NCI-H2107 (cell line): ENCODE measurements at regions not wholly inside any gene's neighbourhood (a gene's known extent, or its start where the extent isn't known, plus 50 kb on each side); places are given as distances from the start of the nearest gene placed in this dataset.

Source experiments
- DNase-seq: peaks from one replicate; lab custom pipeline; 2025; lab: John Stamatoyannopoulos, UW

DNA sequence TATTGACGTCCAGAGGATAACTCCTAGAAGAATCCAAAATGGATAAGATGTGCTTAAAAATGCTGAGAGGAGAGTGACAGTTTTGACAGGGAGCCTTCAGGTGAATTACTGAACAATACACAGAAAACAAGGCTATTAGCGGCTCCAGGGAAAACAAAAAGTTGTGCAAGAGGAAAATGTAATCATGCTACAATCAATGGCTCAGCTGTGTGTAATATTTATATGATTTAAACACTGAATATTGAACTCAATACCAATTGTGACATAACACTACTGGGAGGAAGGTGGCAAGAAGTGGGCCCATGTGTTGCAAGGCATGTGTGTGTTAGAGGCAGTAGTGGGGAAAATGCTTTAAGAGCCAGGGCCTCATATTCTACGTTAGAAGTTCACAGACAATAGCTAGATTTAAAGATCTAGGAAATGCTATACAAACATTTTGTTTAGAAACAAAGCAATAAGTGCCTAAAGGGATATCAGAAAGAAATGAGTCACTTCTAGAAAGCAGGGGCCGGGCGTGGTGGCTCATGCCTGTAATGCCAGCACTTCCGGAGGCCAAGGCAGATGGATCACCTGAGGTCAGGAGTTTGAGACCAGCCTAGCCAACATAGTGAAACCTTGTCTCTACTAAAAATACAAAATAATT lies 253.2 kb upstream of the IRX5 start:
- DNase-seq = no peak

- no peak for DNase-seq
These were observed 257.4 kb upstream of the IRX5 start for GRCh38 chr16:54673313-54673712.

DNA sequence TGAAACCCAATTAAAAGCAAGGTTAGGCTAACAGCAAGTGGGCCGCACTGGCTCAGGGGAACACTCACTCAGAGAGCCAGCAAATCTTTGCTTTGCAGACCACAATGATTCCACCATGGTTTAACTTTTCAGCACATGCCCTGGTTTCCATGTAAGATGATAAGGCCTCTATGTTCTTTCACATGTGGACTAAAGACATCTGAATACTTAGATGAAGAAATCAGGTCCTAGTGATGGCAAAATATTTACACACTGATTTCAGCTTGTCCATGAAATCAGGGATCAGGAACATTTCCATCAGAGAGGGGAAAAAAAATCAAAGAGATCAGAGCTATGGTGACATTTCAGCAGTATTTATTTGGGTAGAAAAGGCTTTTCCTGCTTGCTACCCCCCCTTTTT lies 258.2 kb upstream of the IRX5 start:
- DNase-seq = no peak

DNA sequence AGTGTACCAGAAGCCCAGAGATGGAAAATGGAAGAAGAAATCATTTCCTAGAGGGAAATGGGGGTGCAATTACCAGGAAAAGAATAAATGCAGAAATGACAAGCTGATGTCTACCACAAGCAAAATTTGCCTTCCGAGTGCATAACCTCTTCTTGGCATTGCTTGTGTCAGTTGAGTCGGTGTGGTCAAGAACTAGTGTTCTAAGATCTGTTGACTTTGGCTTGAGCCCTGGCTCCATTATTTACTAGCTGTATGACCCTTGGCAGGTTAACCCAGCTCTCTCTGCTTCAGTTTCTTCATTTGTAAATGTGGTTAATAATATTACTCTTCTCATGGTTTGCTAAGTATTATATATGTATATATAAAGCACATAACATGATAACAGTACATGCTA lies 273.0 kb upstream of the IRX5 start:
- DNase-seq = no peak

GRCh38 chr16:54657058-54657708 lies 273.5 kb upstream of the IRX5 start:
- DNase-seq = no peak

DNA sequence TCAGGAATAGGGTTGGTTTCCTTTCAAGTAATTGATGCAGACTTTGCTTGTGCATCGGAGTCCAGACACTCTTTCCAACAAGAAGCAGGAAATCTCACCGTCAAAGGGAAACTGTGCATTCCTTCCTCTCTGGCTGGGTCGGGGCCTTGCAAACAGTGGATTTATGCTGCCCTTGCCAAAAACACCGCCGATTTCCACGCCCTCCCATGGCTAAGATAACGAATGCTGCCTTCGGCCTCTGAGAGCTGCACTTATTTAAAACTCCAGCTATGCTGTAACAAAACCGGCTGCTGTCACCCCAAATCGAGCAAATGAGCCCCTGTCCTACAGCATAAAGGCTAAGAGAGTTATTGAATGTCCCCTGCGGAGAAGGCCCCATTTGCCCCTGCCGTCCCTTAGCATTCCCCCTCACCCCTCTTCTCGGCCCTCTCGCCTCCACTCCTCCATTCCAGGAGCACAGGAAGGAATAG lies 275.5 kb upstream of the IRX5 start:
- no peak for DNase-seq

DNA sequence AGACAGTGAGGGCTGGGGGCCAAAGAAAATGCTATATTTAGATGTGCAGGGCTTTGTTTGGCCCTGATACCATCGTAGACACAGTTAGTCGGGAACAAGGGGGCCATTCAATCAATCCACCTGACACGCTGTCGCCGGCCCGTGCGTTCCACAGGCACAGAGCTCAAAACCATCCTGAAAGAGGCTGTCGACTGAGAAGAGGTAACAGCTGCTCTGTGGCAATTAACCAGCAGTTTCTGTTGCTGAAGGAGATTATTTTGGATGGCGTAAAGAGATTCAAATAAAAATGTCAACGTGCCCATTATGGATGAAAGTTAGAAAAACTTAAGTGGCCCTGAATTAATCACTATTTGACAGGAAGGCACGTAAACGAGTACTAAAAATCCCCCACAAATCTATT lies 276.2 kb upstream of the IRX5 start:
- no peak for DNase-seq

DNA sequence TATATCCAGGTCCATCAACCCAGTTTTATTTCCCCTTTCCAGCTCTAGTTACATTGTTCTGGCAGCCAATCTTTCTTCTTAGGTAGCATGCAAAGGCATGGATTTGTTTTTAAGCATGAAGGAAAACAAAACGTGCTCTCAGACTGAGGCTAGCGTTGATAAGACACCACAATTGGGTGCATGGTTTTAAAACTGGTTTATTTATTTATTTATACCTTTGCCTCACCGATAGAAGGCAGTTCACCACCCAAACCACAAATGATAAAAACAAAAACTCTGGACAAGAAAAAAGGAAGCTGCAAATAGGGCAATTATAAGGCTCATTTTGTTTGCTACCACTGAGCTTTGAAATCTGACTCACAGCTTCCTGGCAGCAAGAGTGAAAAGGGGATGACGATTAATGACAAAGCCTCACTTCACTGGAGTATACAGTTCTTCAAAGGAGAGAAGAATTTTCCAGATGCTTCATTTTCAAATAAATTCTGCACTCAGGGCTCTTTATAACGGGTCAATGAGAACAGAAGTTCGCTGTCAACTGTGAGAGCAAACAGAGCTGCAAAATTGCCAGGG lies 278.4 kb upstream of the IRX5 start:
- DNase-seq = no peak

DNA sequence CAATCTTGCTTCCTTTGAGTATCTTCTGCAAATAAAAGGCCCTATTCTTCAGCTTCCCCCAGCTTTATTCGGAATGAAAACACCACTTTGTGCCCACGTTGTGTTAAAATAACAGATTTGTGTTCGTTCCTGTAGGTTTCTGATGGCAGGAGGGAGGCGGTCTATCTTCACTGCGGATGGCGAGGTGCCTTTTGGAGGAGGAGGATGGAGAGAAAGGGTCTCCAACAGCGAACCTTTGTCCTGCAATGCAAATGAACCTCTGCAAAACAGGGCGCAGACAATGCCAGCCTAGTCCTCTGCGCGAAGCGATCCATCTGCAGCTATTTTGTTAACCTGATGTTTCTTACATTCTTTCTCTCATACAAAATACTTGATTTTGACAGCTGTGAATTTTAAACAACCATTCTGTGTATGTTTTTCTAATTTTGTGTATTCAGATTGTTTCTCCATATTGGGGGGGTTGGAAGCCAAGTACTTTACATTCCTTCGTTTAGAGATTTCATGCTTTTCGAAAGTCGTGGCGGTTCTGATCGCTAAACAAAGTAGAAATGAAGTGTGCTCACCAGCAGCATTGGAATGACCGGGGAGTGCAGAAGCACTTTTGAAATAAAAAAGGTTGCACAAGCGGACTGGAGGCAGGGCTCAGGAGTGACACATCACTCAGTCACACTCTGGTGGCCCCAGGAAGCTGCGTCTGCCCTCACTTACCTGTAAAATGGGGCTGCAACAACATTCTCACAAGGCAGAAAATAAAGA lies 279.0 kb upstream of the IRX5 start:
- no peak for DNase-seq

- no peak for DNase-seq
These were observed 280.8 kb upstream of the IRX5 start for GRCh38 chr16:54649876-54650275.

DNA sequence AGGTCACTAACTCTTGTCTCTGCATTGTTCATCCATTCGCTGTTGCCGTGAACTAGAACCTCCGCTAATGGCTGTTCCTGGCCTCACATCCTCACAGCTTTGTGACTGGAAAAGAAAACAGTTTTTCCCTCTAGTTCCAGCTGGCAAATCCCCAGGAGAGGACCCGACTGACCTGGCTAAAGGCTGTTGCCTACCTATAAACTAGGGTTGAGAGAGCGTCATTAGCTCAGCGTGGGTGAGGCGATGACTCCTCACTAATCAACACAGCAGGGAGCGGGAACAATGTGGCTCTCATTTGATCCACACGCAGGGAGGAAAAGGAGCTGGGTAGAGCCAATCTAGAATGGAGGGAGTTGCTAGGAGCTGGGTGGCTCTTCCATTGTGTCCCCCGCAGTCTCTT lies 282.1 kb upstream of the IRX5 start:
- no peak for DNase-seq

- no peak for DNase-seq
These were observed 282.9 kb upstream of the IRX5 start for GRCh38 chr16:54647725-54648221.

- DNase-seq = no peak
These were observed 283.4 kb upstream of the IRX5 start for GRCh38 chr16:54647216-54647615.

- DNase-seq = no peak
These were observed 285.3 kb upstream of the IRX5 start for GRCh38 chr16:54645345-54645744.

GRCh38 chr16:54636221-54636793 lies 294.4 kb upstream of the IRX5 start:
- no peak for DNase-seq

- DNase-seq = no peak
These were observed 296.7 kb upstream of the IRX5 start for GRCh38 chr16:54633943-54634362.

- no peak for DNase-seq
These were observed 298.1 kb upstream of the IRX5 start for GRCh38 chr16:54632322-54633220.

DNA sequence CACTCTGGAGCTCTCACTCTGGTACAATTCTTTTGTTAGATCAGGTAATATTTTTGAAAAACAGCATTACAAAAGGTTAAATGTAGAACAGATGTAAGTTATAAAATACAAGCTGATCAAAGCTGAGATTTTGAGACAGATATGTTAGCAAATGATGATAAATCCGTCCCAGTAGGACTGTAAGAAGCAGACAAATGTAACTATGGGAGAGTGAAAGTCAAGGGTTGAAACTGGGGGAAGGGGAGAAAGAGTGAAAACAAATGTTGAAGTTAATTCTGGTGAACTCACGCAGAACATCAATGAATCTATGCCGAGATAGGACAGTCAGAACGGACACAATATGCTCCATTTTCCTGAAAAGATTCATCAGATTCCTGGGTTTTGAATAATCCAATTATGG lies 298.9 kb upstream of the IRX5 start:
- no peak for DNase-seq

- no peak for DNase-seq
These were observed 300.2 kb upstream of the IRX5 start for GRCh38 chr16:54630284-54630967.

- no peak for DNase-seq
These were observed 301.7 kb upstream of the IRX5 start for GRCh38 chr16:54628796-54629625.
